Limb (tissue), 2 donors: ENCODE measurements at regions not wholly inside any gene's neighbourhood (a gene's known extent, or its start where the extent isn't known, plus 50 kb on each side); places are given as distances from the start of the nearest gene placed in this dataset.
A peak's percentile ranks its signal among the peaks of the same experiment; 100 is the strongest.
"Not testable (repeated sequence)": the region's sequence is repeated elsewhere in the genome, so short reads cannot be mapped to it uniquely, and the experiment has no call there.

Experiments
- DNase-seq, 2 donors: peaks; one replicate each; pipeline ENCODE4 v3.0.0-alpha.2; 2016; ENCODE audit errors: extremely low spot score in 2 of 2

DNA sequence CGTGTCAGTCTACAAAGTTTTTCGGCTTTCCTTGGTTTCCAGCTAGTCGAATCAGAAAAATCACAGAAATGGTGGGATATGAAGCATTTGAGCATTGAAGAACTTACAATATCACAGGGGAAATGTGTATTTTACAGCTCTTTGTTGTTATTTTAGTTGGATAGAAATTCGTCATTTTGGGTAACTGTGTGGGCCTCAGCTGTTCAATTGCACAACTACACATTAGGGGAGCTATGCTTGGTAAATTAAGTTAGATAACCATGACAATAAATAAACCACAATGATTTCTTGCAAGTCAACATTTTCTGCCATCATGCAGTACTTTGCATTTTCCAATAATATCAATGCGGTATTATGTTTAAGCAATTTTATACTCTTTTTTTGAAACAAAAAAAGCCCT lies 80.4 kb upstream of the ANK3 start:
- no peak for DNase-seq

DNA sequence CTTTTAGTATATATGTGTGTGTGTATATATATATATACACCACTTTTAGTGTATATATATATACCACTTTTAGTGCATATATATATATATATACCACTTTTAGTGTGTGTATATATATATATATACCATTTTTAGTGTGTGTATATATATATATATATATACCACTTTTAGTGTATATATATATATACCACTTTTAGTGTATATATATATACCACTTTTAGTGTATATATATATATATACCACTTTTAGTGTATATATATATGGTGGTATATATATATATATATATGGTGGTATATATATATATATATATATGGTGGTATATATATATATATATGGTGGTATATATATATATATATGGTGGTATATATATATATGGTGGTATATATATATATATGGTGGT lies 79.5 kb upstream of the ANK3 start:
- not testable (repeated sequence) for DNase-seq

DNA sequence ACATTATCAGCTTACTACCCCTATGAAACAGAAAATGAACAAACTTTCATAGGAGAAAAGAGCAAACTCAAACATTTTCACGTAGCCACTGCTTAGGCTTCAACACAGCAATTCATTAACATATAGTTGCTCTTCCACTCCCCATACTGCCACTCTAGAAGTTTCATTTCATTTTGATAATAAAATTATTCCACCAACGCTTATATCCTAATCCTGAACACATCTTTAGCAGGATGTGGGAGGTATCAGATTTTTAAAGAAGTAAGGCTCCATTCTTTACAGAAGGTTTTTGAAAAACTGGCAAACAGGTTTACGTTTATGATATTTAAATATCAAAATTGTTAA lies 77.5 kb upstream of the ANK3 start:
- DNase-seq: no peak

DNA sequence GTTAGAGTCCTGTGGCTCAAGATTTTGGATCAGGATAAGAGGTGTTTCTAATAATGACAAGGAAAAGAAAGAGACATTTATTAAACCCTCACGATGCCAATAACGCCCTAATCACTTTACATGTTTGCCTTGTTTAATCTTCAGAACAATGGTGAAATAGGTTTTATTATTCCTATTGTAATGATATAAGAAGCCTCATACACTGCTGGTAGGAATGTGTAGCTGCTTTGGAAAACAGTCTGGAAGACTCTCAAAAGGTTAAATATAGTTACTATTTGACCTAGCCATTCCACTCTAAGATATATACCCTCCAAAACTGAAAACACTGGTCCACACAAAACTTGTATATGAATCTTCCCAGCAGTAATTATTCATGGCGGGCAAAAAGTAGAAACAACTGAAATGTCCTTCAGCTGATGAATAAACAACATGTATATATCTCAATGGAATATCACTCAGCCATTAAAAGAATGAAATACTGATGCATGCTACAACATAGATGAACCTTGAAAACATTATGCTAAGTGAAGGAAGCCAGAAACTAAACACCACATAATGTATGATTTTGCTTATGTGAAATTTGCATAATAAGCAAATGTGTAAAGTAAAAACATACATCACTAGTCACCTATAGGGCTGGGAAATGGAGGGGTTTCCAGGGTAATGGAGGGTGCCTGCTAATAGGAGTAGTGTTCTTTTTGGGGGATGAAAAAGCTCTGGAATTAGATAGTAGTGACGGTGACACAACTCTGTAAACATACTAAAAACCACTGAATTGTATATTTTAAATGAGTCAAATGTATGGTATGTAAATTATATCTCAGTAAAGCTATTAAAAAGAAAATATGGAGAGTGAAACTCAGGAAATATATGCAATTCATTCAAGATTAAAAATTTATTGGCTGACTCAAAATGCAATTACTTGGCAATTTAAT lies 76.9 kb upstream of the ANK3 start:
- no peak for DNase-seq

DNA sequence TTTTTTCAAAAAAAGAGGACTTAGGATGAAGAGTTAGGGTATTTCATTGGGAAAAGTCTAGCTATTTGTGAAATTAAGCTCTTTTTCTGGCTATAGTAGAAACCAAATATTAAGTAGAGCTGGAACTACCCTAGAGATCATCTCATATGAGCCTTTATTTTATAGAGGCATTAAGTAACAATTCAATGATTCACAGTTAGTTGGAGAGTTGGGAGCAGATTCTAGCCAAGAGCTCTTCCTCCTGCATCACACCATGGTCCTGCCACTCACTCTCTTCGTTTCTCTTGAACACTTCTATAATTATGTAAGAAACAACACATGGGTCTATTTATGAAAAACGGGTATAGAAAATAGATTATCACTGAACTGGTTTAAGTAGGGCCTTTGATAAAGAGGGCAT lies 76.1 kb upstream of the ANK3 start:
- no peak for DNase-seq

DNA sequence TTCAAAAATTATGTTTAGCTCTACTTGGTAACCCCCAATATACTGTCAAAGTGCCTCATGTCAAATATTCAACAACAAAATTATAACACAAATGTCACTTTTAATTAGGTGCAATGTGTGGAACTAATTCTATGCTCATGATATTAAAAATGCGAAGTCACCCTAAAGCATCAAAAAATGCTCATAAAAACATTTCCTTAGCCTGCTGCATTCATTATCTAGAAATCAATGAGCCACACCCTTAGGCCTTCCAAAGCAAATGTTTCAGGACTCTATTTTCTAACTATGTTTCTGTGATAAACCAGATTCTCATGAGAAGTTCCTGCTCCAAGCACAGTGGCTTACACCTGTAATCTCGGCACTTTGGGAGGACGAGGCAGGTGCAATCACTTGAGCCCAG lies 75.0 kb upstream of the ANK3 start:
- DNase-seq: no peak

DNA sequence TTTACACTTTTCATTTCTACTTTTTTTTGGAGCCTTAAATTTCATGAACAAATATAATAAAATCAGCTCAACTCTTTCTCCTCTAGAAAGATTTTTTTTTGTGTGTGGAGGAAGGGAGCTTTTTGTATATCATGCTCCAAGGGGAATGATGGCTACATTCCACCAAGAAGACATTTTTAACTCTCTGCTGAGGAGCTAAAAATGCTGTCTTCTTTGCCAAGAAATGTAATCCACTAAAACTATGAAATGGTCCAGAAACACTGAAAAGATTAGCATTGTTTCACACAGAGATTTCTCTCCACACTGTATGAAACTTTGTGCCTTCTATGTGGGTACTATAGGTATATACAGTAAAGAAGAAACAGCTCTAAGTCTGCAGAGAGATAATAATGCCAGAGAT lies 74.1 kb upstream of the ANK3 start:
- DNase-seq: no peak

DNA sequence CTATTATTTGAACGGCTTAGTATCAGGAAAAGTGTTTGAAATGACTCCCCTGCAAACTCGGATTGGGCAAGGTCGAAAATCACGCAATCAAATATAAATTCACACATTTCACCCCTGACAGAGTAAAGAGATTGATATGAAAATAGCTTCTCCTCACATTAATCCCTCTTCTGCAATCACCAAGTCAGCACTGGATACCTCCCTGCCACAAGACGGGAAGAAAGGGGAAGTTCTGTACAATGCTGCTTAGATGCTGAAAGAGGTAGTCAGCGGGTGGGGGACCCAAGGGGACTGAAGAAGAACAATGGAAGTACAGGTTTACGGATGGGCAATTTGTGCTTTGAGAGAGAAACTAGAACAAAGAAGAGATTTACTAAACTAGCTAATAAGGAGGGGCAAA lies 72.0 kb upstream of the ANK3 start:
- no peak for DNase-seq

DNA sequence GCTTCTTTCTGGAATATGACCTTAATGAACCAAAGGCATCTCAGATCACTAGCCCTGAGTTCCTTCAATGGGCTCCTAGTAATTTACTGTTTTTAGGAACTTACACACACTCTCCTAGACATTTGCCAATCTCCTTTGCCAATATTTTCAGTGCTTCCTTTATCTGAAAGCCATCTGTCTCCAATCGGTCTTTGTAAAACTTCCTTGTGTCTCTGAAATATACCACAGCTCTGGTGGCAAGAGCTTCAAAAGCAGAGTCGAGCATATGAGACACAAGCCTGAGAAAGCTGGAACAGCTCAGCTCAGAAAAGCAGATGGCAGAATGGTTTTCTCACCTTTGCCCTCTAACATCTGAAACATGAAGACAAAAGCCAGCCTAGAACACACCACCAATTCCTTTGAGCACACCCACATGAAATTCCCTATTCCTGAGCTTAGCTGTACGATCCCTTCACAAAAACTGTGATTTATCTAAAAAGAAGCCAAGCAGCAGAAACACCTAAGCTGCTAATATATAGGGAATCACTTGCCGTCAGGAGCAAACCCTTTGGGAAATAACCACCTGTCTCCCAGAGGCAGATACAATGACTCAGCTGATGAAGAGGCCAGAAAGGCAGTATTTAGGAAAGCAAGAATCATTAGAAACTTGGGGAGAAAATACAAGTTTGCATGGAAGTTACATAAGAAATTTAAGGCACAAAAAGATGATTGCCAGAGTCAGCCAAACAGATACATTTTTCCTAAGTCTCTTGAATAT lies 70.2 kb upstream of the ANK3 start:
- no peak for DNase-seq

DNA sequence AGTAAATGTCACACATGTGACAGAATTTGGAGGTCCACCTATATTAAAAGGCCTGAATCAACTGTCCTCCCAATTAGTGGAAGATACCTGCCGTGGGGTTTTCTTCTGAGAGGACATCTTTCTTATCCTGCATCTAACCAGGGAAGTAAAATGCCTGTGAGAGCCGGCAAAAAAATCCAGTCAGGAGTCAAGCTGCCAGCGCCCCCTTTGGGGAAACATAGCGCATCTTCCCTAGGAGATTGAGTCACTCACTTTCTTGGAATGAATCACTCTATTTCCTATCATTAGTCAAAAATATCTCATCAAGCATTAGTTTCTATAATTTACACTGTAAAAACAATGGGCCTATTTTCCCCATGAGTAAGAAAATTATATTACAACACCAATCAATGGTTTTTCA lies 66.4 kb upstream of the ANK3 start:
- DNase-seq: no peak

DNA sequence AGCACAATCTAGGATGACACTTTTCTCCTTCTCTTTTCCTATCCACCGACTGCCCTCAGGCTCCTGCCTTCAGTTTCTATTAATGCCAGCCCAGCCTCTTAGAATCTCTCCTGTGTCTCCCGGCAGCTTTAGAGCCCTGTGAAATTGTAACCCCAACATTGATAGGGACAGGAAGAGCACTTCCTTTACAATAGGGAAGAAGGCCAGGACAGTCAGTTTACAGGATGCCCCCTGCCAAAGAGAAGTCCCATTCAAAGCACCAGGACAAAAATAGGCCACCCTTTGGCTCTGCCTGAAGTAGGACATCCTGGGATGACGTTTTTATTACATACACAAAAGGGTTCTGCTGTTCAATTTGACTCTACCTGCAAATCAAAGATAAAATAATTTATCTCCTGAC lies 64.7 kb upstream of the ANK3 start:
- DNase-seq: no peak

DNA sequence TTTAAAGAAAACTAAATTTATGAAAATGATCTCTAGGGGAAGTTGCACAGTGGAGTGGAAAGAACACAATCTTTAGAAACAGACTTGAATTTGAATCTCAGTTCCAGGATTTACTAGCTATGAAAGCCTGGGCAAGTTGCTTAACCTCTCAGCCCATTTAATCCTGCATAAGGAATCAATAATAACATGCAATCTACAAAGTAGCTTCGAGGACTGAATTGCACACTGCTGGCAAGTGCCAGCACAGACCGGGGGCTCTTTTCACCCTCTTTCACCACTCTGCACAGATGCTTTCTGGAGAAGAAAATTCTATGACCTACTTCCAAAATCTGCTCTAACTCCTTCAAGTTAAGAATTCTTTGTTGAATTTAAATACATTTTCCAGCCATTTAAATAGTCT lies 63.4 kb upstream of the ANK3 start:
- no peak for DNase-seq

DNA sequence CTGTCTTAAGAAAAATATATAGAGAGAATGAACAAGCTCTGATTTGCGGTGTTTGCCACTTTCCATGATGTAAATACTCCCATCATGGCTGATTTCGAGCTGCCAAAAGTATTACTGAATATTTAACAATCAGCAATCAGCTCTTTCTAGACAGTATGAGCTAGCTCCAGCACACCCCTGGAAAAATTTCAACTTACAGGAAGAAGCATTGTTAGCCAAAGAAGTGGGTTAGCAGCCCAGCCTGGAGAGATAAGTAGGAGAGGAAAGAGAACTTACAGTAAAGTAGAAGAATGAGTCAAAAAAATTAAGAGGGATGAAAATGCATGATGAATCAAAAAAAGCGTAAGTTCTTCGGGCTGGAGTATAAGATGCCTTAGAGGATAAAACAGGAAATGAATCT lies 60.6 kb upstream of the ANK3 start:
- no peak for DNase-seq

DNA sequence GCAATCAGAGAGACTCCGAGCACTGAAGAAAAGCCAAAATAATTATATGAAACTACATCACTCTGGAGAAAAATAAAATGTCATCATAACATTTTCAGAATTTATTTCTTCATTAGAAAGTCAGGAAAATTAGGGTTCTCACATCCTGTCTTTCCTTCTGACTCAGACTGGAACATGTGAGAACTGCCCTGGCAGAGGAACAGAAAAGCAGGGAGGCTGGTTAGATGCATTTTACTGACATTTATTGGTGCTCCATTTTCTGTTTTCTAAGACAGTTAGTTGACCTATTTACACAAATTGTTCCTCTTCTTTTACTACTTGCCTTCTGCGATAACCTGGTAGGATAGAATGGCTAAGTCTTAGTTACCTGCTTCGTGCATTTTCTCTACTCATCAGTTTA lies 58.6 kb upstream of the ANK3 start:
- DNase-seq: no peak

DNA sequence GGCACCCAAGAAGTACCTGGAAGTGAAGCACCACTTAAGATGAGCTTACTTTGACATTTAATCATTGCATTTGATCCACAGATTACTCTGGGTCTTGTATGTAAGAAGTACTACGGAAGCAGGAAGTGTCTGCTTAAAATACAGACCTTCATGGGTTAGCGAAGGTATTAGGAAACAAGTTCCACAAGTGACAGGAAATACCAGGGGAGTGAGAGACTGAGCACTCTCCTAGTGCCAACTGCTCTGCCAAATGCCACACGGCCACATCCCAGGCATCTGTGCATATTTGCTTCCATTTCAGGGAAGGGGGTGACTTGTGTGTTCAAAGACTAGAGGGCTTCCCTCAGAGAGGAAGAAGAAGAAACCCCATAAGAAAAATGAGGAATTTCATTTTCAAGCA lies 57.2 kb upstream of the ANK3 start:
- DNase-seq: no peak

DNA sequence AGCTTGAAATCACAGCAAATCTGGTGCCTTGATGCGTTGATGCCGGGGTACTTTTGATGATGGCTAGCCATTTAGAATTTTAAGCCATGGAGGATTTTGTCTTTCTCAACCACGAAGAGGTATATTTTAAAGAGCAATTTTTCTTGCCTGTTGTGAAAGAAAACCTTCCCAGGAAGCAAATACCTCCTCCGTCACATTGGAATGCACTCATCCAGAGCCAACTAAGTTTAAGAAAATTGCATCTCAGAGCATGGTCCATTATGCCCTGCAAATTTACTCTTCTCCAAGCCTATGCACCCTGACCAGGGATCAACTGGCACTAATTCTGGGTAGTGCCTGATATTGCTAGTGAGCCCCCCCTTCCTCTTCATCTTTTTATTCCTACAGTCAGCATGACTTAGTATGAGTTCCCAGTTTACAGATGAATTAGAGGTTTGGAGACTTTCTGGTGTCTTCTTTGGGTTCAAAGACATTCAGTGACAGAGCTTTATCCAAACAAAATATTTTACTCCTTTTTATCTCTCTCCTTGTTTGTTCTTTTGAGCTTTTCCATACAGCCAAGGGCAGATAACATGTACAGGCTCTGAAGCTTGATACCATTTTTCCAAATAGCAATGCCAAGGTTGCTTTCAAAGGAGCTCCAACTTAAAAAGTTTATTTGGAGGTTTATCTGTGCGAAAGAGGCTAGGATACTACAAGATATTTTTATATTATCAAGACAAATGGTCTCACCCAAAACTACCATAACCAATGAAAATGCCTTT lies 56.6 kb upstream of the ANK3 start:
- DNase-seq: no peak

DNA sequence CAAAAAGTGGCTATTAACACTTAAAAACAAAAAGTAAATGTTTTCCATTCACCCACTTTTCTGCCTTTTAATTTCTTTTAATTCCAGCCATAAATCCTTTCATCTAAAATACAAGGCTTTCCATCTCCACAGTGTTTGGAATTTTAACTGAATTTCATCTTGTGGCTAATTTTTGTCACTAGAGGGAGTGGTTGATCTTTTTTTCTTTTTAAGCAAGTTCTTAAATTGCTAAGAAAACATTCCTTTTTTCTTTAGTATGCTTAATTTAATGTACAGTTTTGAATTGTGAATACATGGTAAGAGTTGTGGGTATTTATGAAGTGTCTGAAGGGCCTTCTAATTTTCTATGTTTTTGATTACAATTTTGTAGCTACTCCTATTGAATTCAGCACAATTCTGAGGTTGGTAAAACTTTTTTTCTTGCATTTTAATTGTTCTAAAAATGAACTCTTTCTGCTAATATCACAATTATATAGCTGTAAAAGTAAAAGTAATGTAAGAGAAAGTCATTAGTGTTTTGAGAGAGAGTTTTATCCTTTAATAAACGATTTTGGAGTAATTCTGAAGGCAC lies 54.9 kb upstream of the ANK3 start:
- peak in 1 of 2 donors; percentile 54 for DNase-seq

DNA sequence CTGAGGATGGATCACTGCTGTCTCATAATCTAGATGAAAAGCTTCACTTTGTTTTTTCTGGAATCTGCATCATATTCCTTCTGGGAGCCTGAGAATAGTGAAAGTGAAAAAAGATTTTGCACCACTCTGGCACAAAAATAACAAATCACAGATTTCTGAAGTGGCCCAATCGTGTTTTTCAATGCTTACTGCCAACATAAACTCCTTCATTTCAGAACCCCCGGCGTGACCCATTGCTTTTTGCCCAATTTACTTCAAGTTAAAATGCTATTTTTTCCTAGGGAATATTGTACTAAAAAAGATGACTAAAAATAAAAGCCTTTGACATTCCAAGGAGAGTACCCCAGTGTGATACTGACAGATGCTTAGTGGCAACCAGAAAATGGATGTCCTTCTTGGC lies 53.7 kb upstream of the ANK3 start:
- no peak for DNase-seq

DNA sequence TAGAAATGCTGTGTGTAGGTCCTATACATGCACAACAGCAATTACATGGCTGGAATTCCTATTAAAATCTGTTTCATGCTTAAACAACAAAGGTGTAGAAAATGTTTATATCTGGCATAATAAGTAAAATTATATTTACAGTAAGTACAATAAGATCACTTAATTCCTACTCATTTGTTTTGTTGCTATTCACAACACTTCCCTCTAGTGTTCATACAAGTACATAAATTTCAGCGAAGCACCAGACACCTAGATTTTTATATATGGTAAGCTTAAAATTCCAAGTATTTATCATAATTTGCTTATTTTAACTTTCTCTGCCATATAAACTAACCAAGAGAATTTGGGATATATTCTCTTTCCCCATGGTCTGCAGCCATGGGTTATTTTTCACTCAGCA lies 51.8 kb upstream of the ANK3 start:
- no peak for DNase-seq

DNA sequence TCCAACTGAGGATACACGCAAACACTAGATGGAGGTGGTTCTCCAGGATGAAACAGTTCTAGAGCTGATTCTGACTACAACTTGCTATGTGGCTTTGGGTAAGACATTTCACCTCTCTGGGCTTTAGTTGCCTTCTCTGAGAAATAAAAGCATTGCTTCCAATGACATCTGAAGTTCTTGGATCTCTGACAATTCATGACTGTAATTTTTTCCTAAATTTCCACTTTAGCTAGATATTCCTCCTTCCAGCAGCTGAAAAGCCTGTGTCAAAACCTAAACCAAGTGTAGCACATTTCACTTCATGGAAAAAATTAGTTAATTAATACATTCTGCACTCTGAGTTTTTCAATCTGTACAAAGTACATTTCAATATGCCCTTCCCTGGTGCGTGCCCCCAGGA lies 50.0 kb upstream of the ANK3 start:
- DNase-seq: no peak
